Kidney capillary endothelial cell (primary cell): ENCODE measurements at regions not wholly inside any gene's neighbourhood (a gene's known extent, or its start where the extent isn't known, plus 50 kb on each side); places are given as distances from the start of the nearest gene placed in this dataset.
"Not testable (repeated sequence)": the region's sequence is repeated elsewhere in the genome, so short reads cannot be mapped to it uniquely, and the experiment has no call there.

Source experiments
- DNase-seq: peaks from one replicate; pipeline ENCODE4 v3.0.0-alpha.2; 2018; ENCODE audit warnings: low spot score

DNA sequence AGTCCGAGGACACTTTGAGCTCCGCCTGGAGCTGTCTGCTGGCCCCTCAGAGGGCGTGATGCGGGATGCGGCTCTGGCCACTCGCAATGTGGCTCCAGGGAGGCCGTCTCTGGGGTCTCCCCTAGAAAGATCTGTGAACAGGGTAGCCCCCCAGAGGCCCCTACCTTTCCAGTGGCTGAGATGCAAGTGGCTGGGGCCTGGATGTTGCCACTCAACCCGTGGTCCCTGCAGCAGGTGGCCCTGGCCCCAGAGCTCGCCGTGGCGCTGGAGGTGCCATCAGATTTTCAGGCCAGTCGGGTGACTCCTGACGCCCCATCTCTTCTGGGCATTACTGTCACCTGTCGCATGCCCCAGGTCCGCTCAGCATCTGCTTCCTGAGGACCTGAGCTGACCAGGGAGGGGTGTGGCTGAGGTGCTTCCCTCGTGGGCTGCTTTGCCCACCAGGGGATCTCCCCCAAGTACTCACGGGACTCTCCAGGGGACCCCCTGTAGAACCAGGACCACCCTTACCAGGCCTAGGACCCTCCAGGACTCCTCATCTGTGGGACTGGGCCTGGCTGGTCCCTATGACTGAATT lies 102.1 kb upstream of the LRPAP1 start:
- DNase-seq, result no peak

DNA sequence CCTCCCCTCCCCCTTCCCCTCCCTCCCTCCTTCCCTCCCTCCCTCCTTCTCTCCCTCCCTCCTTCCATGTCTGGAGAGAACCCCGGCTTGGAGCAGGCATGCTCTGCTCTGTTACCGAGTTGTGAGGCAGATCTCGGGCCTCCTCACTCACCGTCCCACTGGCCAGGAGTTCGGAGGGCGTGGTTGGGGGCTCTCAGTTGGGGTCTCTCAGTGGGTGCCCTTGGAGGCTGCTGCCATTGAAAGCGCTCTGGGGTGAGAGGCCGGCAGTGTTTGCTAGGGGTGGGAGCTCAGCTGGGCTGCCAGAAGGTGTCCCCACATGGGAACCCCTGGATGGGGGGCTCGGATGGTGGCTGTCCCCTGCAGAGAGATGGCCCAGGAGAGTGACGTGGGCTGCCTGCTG lies 101.1 kb upstream of the LRPAP1 start:
- not testable (repeated sequence) for DNase-seq

DNA sequence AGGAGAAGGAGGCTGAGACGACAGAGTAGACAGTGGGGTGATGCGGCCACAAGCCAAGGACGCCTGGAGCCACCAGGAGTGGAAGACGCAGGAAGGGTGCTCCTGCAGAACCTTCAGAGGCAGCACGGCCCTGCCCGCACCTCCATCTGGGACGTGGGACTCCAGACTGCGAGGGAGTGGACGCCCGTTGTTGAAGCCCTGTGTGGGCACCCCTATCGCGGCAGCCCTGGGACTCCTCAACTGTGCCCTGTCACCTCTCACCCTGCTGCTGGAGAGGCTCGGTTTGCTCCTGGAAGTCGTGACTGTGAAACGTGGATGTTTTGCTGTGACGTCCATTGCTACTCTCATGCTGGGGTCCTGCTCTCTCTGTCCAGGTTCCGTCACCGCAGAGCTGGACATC lies 100.6 kb upstream of the LRPAP1 start:
- DNase-seq, result not testable (repeated sequence)

DNA sequence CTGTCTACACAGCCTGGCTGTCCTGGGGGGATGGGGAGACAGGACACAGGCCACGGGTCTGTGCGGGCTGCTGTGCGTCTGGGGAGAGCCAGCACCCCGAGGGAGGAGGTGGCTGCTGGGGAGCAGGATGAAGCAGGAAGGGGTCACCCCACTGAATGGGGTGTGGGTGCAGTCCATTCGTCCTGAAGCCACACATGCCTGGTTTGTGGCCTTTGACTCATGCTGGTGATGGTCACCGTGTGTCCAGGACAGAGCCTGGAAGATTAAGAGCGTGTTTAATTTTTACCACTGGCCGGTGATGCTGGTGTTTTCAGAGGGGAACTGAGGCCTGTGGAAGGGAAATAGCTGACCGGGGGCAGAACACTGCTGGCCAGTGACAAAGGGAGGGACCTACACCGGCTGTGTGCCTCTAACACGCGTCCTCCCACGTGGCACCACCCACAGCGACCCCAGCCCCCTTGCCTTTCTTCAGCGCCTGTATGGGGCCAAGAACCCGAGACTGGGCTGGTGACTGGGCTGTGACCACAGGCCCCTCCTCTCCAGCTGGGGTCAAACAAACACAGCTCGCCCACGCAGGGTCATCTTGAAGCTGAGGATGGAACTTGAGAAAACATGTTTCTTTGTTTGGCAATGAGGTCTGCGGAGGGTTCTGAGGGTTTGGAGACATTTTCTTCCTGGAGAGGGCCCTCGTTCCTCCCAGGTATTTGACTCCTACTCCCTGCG lies 99.5 kb upstream of the LRPAP1 start:
- not testable (repeated sequence) for DNase-seq

DNA sequence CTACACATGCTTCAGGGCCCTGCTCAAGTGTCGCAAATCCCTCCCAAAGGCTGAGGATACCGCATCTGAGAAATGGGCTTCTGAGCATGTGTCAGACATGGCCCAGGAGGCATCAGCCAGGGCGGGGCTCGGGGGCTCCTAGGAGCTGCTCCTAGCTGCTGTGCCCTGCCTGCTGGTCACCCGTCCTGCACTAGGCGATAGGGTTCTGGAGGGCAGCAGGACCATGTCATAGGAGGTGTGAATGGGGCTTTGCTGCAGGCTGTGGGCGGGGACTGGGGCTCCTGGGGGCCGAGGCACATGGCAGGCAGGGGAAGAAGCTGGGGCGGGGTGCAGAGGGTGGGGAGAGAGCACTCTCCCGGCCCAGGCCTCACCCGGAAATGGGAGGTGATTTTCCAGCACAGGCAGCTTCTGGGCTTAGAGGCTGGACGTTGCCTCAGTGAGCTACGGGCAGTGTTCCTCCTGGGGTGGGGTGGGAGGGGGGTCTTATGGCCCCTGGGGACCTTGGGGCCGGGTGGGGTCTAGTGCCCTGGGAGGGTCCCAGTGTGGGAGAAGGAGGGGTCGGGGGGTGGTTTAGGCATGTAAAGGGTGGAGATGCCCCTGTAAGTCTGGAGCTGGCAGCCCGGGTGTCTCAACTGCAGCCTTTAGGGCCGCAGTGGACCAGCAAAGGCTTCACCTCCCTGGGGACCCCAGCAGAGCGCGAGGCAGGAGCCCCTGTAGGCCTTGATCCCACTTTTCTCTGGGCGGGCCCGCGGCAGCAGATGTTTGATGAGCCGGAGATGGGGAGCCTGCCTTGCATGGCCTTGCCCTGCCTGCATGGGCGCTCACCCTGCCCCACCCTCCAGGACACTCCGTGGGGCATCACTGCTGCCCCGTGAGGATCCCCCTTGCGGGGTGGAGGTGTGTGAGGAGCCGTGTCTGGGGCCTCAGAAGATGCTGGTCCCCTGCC lies 98.6 kb upstream of the LRPAP1 start:
- DNase-seq, result no peak

DNA sequence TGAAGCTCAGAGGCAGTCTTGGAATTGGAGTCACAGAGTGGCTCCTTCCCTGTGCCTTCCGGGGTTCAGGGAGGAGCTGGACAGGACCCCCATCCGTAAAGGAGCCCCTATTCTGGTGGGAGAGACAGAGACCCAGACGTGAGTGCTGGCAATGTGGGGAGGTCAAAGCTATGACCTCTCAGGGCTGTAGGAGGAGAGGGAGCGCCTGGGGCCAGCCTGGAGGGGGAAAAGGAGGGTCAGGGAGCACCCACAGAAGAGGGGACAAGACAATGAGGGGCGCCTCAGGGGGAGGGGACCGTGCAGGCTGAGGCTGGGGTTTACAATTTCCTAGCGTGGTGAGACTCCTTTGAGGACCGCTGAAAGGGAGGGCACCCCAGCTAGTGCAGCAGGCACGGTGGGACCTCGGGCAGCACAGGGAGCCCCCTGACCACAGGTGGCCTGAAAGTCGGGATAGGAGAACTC lies 97.9 kb upstream of the LRPAP1 start:
- DNase-seq, result no peak

DNA sequence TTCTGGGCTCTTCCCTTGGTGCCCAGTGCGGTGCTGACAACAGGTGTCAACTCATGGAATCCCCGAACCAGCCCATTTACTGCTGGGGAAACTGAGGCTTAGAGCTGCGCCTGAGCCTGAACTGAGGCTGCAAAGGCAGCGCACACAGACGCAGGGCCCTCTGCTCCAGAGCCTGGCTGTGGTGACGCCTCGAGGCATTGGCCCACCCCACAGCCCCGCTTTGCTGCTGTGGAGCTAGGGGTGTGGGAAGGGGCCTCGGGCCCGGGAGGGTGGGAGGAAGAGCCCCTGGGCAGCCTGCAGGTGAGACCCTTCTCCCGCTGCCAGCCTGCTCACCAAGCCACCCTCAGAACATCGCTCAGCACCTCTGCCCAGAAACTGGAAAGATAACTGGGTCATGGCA lies 97.4 kb upstream of the LRPAP1 start:
- no peak for DNase-seq

DNA sequence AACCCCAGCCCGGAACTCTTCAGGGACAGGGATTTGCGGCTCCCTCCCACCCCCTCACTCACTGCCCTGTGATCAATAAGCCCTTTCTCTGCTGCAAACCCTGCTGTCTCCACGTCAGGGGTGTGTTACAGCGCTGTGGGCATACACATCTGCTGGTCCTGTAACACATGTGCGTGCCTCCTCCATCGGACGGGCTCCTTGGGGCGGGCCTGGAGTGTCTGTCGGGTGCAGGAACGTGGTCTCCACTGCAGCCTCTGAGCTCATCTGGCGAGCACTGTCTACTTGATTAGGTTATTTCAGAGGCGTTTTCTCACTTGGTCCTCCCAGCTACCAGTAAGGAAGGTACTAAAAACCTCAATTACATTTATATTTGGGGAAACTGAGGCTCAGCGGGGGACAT lies 97.0 kb upstream of the LRPAP1 start:
- DNase-seq, result not testable (repeated sequence)

DNA sequence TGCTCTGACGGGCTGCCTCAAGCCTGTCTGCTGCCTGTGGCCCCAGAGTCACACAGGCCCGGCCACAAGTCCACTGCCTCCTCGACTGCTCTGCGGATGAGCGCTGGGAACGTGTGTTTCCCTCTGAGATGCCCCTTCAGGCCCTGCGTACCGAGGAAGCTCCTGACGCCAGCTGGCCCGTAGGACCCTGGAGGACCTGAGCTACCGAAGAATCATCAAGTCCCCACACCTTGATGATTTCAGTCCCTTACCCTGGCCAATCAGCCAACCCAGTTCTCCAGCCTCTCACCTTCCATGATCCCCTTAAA lies 96.6 kb upstream of the LRPAP1 start:
- no peak for DNase-seq

DNA sequence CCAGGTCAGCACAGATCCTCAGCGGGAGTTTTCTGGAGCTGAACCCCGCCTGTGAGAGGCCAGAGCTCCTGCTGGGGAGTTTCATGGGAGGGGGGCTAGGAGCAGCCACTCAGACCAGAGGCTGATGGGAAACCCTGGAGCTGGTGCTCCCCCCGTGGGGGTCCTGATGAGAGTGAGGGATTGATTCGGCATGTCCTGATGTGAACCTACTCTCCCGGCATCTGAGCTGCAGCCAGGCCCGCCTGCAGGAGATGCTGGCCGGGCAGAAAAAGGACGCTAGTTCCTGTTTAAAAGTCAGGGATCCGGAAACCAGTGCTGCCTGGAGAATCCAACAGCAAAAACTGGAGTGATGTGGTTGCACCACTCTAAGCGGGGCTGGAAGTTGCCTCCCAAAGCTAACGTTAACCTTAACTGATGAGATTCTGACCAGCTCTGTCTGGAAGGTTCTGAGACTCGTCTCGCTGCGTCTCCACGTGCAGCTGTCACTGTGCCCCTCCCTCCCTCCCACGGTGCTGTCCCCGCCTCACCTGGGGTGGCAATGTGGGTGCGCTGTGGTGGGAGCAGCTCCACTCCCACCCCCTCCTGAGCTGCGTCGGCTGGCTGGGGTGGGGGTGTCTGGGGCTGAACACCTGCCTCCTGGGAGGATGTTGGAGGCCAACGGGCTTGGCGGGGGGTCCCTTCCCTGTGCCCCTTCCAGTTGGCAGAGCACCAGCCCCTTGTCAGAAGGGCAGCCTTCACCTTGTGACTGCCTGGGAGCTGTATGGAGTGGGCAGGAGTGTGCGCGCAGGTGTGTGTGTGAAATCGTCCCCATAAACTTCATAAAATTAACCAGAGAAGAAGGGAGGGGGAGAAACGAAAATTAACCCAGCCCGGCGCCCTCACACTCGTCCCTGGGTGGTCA lies 96.0 kb upstream of the LRPAP1 start:
- DNase-seq, result not testable (repeated sequence)

DNA sequence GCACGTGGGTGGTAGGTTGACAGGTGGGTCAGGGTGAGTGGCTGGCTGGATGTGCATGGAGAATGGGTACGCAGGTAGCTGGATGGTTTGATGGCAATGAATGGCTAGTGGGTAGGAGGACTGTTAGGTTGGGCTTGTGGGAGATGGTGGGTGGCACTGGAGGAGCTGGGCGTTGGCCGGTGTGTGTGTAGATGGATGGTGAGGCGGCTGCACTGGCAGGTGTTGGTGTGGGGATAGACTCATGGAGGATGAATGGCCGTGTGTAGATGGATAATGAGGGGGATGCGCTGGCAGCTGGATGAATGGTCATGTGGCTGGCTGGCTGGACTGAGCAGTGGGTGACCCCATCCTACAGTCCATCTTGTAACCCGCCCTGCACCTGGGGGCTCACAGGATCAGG lies 95.2 kb upstream of the LRPAP1 start:
- not testable (repeated sequence) for DNase-seq

DNA sequence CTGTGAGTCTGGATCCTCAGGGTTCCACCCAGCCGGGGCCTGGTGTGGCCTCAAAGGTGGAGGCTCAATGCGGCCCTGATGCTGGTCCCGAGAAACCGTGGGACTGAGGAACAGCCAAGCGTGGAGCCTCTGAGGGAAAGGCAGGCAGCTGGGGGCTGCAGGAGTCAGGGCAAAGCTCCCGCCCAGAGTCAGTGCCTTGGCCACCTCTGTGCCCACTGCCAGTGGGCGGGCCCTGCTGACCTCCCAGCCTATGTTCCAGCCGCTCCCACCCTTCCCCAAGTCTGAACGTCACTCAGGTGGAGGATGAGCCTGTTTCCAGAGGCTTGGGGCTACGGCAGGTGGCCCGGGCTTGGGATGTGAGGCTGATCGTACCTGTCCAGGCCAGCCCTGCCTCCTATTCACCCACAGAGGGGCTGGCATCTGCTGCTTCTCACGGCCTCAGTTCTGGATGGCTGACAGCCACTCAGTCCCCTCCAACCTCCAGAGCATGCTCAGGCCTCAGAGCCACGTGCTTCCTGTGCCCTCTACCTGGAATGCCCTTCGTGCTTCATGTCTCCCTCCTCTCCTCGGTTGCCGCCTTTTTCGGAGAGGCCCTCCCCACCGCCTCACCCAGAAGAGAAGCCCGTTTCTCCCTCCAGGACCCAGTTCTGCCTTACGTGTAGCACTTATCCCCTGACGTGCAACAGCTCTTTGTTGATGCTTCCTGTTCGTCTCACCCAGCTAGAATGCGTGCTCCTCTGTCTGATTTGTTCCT lies 94.1 kb upstream of the LRPAP1 start:
- DNase-seq, result not testable (repeated sequence)

DNA sequence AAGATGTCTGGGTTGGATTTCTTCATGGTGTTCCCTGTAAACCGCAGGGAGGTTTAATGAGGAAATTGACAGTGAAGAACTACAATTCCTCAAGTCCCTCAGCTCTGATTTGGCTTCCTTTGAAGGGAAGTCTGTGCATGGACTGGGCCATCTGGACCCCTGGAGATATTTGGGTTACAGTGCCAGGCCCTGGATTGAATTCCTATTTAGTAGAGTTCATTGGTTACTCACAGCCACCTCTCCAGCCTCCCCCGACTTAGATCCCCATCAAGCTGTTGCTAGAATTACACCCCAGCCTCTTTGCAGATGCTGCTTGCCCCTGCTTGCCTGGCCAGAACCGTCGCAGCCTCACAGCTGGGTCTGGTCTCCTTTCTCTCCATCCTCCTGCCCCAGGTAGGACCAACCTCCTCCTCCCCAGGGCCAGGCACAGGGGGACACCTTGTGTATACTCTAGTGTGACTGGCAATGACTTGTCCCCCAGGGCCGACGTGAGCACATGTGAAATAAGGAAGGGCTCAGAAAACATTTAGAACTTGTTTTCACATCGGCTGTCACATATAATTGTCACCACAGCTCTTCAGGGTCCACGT lies 93.2 kb upstream of the LRPAP1 start:
- DNase-seq, result not testable (repeated sequence)

DNA sequence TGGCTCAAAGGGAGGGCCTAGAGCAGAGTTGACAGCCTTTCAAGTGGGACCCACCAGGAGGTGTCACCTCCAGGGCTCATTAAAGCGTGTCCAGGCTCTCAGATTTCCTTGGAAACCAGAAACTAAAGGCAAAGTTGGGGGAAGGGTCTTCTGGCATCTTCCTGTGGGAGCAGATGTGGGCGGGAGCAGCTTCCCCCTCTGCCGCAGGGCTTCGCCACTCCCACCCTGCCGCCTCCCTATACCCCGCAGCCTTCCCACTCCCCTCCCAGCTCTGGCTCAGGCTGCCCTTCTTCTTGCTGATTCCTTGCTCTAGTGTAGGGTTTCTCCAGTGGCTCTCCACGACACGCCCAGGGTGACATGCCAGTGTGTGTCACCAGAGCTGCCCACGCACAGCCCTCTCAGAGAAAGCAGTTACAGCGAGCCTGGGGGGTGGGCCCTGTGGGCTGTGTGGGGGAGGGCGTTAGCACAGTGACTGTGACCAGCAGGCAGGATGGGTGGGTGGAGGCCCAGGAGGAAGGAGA lies 91.6 kb upstream of the LRPAP1 start:
- not testable (repeated sequence) for DNase-seq

DNA sequence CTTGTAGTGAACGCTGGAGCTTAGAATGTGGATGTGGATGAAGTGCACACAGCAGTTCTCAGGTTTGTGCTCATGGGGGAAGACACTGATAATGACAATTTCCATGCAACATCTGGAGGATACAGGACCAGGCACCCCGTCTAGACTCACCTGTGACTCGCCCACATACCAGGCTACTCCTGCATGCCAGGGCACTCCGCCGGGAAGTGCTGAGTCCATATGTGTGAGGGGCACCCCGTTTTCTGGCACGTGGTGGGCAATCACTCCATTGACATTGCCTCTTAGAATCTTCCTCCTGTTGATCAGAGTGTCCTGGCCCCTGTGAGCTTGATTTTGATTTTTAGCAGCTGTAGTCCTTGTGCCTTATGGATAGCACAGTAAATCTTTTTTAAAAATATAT lies 90.9 kb upstream of the LRPAP1 start:
- no peak for DNase-seq

DNA sequence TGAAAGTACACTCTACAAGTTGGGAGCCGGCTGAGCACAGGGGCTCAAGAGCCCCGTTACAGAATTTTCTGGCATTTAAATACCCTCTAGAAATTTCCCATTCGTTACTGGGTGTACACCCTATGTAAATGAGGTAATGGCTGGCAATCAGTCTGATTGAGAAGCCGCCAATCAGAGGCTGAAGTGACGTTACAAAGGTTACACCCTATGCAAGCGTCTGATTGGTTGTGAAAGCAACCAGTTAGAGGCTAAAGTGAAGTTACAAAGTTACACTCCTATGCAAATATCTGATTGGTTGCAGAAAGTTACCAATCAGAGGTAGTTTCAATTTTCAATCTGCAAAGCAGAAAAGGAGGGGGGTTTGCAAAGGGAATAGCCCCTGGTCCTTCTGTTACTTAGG lies 88.1 kb upstream of the LRPAP1 start:
- DNase-seq, result not testable (repeated sequence)

DNA sequence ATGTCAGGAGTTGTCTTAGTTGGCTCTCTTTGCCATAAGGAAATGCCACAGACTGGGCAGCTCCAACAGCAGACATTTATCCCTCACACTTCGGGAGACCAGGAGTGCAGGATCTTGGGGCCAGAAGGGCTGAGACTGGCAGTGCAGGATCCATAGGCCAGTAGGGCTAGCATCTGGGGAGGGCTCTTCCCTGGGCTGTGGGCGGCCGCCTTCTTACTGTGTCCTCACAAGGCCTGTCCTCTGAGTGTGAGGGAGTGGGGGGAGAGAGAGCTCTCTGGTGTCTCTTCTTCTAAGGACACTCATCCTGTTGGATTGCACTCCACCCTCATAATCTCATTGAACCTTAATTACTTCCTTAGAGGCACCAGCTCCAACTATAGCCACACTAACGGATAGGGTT lies 87.5 kb upstream of the LRPAP1 start:
- DNase-seq, result not testable (repeated sequence)

DNA sequence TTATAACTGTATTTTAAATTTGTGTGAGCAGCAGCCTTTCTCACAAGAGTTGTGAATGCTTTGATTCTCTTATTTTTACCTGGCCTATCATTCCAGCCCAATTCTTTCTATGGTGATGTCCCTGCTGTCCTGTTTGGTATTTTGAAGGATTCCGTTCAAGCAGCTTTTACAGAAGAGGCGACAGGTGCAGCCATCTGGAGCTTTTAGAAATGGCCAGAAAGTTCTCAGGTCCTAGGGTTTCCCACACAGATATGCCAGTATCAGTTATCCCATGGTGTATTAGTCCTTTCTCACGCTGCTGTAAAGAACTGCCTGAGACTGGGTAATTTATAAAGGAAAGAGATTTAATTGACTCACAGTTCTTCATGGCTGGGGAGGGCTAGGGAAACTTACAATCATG lies 86.1 kb upstream of the LRPAP1 start:
- not testable (repeated sequence) for DNase-seq

DNA sequence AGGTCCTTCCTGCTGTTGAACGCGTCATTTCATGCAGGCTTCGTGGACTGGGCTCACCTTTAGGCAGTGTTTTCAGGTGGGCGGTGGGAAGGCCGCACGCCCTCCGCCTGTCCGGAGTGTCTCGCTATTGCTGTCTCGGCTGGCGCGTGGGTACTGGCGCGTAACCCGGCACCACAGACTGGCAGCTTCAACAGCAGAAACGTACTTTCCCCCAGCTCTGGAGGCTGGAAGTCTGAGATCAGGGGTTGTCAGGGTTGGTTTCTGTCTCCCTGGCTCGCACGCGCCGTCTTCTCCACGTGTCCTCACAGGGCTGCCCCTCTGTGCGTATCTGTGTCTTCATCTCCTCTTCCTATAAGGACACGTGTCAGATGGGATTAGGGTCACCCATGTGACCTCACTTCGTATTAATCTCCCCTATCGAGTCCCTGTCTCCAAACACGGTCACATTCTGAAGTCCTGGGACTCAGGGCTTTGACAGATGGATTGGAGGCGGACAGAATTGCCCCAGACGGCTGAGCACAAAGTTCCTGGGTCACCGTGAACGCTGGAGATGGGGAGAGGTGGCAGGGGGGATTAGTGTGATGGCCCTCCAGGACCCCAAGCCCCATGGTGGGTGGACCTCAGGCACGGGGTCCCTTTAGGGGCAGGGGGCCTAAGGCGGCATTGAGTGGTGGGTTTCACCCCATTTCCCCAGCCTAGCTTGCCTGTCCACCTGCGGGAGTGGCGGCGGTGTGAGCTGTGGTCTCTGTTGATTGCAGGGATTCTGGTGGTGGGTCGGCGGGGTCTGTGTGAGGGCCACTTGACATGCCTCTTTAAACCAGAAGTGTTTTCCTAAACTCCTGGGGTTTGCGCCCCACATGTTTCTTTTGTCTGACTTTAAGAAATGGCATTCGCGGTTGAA lies 83.4 kb upstream of the LRPAP1 start:
- no peak for DNase-seq

DNA sequence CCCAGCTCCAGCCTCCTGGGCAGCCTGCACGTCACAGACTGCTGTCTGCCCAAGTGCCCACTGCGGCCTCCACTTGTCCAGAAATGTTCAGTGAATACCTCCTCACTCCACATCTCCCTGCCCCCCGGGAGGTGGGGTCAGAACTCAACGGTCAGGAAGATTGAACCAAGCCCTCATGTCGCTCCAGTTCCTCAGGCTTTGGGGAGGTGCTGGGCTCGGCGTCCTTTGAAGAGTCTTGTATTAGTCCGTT lies 82.4 kb upstream of the LRPAP1 start:
- DNase-seq, result no peak
